Cardiac fibroblast (primary cell): ENCODE measurements at regions not wholly inside any gene's neighbourhood (a gene's known extent, or its start where the extent isn't known, plus 50 kb on each side); places are given as distances from the start of the nearest gene placed in this dataset.

Experiments
- DNase-seq, 2 donors: peaks; one replicate each; pipeline versions ENCODE4 v3.0.0 to v3.0.0-alpha.2; 2010; ENCODE audit warnings: low read depth in 2 of 2
- H3K4me3 ChIP-seq, 2 donors: replicated peaks in 1 of 2; 1 replicate in 1 of 2; 2 replicates in 1 of 2; pipeline ENCODE4 v1.5.1; 2011; ENCODE audit warnings: low read depth in 2 of 2, low read length in 2 of 2, mild to moderate bottlenecking in 2 of 2, moderate library complexity in 1 of 2
- TF ChIP-seq, protein P1 (sequence below): IDR thresholded peaks from one replicate; pipeline ENCODE4 v1.5.1; 2011; ENCODE audit warnings: low read depth, mild to moderate bottlenecking, low read length, inconsistent platforms

DNA sequence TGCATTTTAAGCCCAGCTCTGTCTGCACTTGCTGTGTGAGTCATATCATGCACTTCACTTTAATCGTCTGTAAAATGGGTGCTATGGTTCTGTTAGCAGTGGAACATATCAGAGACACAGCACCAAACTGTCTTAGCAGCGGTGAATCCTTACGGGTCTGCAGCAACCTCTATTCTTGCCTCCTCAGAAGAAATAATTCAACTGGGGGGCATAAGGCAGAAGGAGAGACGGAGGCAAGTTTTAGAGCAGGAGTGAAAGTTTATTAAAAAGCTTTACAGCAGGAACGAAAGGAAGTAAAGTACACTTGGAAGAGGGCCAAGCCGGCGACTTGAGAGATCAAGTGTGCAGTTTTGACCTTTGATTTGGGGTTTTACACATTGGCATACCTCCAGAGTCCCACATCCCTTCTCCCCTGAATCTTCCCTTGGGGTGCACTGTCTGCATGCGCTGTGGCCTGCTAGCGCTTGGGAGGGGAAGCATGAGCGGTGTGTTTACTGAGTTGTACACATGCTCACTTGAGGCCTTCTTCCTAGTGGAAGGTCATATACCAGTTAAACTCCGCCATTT lies 109.8 kb downstream of the DDX1 start:
- H3K4me3 ChIP-seq: no peak overlapping the region
- DNase-seq: no peak
- TF ChIP-seq, protein P1, sequence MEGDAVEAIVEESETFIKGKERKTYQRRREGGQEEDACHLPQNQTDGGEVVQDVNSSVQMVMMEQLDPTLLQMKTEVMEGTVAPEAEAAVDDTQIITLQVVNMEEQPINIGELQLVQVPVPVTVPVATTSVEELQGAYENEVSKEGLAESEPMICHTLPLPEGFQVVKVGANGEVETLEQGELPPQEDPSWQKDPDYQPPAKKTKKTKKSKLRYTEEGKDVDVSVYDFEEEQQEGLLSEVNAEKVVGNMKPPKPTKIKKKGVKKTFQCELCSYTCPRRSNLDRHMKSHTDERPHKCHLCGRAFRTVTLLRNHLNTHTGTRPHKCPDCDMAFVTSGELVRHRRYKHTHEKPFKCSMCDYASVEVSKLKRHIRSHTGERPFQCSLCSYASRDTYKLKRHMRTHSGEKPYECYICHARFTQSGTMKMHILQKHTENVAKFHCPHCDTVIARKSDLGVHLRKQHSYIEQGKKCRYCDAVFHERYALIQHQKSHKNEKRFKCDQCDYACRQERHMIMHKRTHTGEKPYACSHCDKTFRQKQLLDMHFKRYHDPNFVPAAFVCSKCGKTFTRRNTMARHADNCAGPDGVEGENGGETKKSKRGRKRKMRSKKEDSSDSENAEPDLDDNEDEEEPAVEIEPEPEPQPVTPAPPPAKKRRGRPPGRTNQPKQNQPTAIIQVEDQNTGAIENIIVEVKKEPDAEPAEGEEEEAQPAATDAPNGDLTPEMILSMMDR: no peak

DNA sequence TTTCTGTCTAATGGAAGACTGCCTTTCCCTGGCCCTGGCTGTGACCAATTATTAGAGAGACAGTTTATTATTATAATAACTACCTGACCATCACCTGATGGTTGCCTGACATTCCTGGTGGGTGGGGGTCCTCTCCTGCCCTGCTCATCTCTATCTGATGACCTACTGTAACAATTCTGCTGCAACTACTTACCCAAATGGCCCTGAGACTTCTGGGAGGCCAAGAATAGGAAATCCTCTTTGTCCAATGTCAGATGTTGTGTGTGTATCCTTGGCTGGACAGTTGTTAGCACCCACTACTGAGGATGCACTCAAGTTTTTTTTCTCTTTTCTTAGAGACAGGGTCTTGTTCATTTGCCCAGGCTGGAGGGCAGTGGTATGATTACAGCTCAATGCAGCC lies 110.3 kb downstream of the DDX1 start:
- TF ChIP-seq, protein P1: no peak
- no peak overlapping the region for H3K4me3 ChIP-seq
- DNase-seq: no peak

DNA sequence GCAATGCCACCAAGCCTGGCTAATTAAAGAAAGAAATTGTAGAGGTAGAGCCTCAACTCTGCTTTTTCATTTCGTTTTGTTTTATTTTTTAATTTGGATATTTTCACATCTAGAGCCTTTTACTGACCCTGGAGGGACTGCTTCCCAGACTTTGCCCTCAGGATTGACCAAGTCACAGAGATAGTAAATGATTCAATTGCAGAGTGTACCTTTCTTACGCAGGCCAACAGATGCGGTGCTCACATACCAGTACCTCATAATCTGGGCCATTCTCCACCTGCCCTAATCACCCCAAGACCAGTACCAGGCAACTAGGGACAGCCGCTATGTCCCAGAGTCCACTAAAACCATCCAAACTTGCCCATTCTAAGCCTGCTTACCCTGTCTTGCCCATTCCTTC lies 110.8 kb downstream of the DDX1 start:
- TF ChIP-seq, protein P1: no peak
- H3K4me3 ChIP-seq: no peak overlapping the region
- DNase-seq: no peak

DNA sequence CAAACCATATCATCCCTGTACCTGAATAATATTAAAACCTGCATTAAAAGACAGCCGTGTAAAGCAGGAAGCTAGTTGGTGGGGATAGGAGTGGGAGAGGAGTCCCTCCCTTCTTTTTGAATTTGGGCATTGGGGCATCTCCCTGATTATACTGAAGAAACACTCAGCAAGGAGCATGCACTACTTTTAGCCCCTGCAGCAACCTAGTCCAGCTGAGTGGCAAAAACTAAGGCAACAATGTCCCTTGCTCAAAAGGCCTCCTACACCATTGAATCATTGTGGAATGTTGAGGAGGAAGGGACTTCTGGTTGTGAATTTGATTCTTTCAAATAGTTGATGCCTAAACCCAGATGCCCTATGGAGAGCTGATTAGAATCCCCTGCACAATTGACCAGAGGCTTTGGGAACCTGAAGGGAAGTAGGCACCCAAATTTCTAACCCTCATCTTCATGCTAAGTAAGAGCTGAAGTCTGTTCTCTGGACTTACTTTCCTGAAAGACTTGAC lies 111.7 kb downstream of the DDX1 start:
- TF ChIP-seq, protein P1: no peak
- no peak for DNase-seq
- no peak overlapping the region for H3K4me3 ChIP-seq

DNA sequence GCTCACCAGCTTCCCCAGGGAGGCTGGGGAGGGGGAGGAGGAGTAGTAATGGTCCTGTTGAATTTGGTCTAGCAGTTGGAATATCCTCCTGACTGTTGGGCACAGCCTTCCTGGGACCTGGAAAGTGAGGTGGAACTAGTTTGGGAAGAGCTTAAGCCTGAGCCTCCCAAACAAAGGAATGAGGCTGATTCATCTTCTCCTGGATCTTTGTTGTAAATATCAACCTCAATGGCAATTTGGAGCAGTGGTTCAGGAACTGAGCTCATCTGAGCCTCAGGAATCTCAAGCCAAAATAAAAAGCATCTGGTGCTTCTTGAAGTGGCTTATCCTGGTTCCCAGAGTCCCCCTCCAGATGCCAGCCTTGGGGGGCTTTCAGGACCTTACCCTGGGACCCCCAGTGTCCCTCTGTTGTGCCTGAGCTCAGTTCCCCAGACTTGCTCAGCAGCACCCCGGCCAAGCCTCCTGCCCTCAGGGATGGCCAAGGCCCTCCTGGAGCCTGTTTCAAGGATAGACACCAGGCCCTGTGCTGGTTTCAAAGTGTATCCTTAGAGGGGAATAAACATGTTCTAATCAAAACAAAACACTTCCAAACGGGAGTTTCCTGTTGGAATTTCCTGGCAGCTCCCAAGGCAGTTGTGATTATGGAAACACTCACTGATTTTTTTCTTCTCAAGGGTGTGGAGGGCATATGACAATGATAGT lies 112.6 kb downstream of the DDX1 start:
- TF ChIP-seq, protein P1: no peak
- H3K4me3 ChIP-seq: no peak overlapping the region
- DNase-seq: peak in 1 of 2 donors; percentile 46

DNA sequence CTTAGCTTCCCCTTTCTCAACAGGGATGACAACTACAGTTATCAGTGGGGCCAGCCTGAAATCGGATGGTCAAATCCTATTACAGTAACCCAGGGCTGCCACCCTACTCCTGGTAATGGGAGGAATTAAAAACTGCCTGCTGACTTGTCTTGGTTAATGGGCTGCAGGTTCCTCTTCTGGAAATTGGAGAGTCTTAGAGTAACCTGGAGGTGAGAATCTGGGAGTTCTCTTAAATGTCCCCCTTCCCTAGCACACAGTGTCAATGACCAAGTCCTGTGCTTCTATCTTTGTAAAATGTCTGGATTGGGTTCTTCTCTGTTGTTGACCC lies 113.1 kb downstream of the DDX1 start:
- TF ChIP-seq, protein P1: no peak
- DNase-seq: no peak
- H3K4me3 ChIP-seq: no peak overlapping the region
